GM21526 (cell line): ENCODE measurements at regions not wholly inside any gene's neighbourhood (a gene's known extent, or its start where the extent isn't known, plus 50 kb on each side); places are given as distances from the start of the nearest gene placed in this dataset.

Experiments used
- ATAC-seq: cut with Tn5 transposase; IDR thresholded peaks from one replicate; pipeline ENCODE4 v1.9.1; 2021; ENCODE audit warnings: moderate library complexity; ENCODE audit not compliant: unreplicated experiment, low FRiP score

GRCh38 chr20:58162986-58163385 lies 65.5 kb downstream of the ANKRD60 start:
- ATAC-seq: no peak

- no peak for ATAC-seq
These were observed 67.3 kb downstream of the ANKRD60 start for GRCh38 chr20:58161192-58161591.

GRCh38 chr20:58160451-58161061 lies 67.9 kb downstream of the ANKRD60 start:
- ATAC-seq: no peak

GRCh38 chr20:58155148-58155925 lies 73.1 kb downstream of the ANKRD60 start:
- ATAC-seq: no peak

GRCh38 chr20:58154113-58154512 lies 74.3 kb downstream of the ANKRD60 start:
- ATAC-seq: no peak

- no peak for ATAC-seq
These were observed 75.3 kb downstream of the ANKRD60 start for GRCh38 chr20:58153121-58153520.

GRCh38 chr20:58150772-58151171 lies 77.7 kb downstream of the ANKRD60 start:
- no peak for ATAC-seq

GRCh38 chr20:58149437-58150091 lies 78.9 kb downstream of the ANKRD60 start:
- no peak for ATAC-seq

GRCh38 chr20:58148891-58149290 lies 79.6 kb downstream of the ANKRD60 start:
- no peak for ATAC-seq

- ATAC-seq: no peak
These were observed 80.7 kb downstream of the ANKRD60 start for GRCh38 chr20:58147628-58148370.

GRCh38 chr20:58146746-58147140 lies 81.7 kb downstream of the ANKRD60 start:
- no peak for ATAC-seq

- no peak for ATAC-seq
These were observed 82.2 kb downstream of the ANKRD60 start for GRCh38 chr20:58146081-58146745.

- ATAC-seq: no peak
These were observed 82.9 kb downstream of the ANKRD60 start for GRCh38 chr20:58145506-58146080.

GRCh38 chr20:58144096-58144495 lies 84.4 kb downstream of the ANKRD60 start:
- no peak for ATAC-seq

GRCh38 chr20:58143531-58143930 lies 84.9 kb downstream of the ANKRD60 start:
- ATAC-seq: no peak

GRCh38 chr20:58142843-58143185 lies 85.6 kb downstream of the ANKRD60 start:
- ATAC-seq: no peak

- no peak for ATAC-seq
These were observed 86.2 kb downstream of the ANKRD60 start for GRCh38 chr20:58141971-58142842.

GRCh38 chr20:58141496-58141895 lies 87.0 kb downstream of the ANKRD60 start:
- no peak for ATAC-seq

- ATAC-seq: no peak
These were observed 87.5 kb downstream of the ANKRD60 start for GRCh38 chr20:58140787-58141425.
